ENCODE measurements at regions not wholly inside any gene's neighbourhood (a gene's known extent, or its start where the extent isn't known, plus 50 kb on each side); places are given as distances from the start of the nearest gene placed in this dataset.

GRCh38 chr2:53231908-53232307 lies 535.7 kb upstream of the CHAC2 start:
- no peak for TF ChIP-seq CTCF (IDR thresholded peaks at IDR 0.05; ENCODE audit: low read length)
- no peak for TF ChIP-seq EZH2phosphoT487 (IDR thresholded peaks at IDR 0.05; ENCODE audit: low read length)
